Tibial nerve (tissue), 3 donors: ENCODE measurements at regions not wholly inside any gene's neighbourhood (a gene's known extent, or its start where the extent isn't known, plus 50 kb on each side); places are given as distances from the start of the nearest gene placed in this dataset.
"Not testable (repeated sequence)": the region's sequence is repeated elsewhere in the genome, so short reads cannot be mapped to it uniquely, and the experiment has no call there.

ENCODE experiments used
- POLR2A ChIP-seq, 2 donors: fragments of 450-650 bp; IDR thresholded peaks; one replicate each; pipeline ENCODE4 v1.6.1; 2017; ENCODE audit warnings: antibody characterized with exemption in 2 of 2, mild to moderate bottlenecking in 2 of 2, moderate library complexity in 2 of 2
- TF ChIP-seq, protein P1 (sequence below), 5 experiments: fragments of 200-600 bp in 3 of 5; fragments of 450-650 bp in 2 of 5; sonication (generic) in 3 of 5; IDR thresholded peaks; one replicate each; pipeline ENCODE4 v1.5.1; 2016 to 2019; ENCODE audit warnings: antibody characterized with exemption in 5 of 5, mild to moderate bottlenecking in 3 of 5, moderate library complexity in 2 of 5

DNA sequence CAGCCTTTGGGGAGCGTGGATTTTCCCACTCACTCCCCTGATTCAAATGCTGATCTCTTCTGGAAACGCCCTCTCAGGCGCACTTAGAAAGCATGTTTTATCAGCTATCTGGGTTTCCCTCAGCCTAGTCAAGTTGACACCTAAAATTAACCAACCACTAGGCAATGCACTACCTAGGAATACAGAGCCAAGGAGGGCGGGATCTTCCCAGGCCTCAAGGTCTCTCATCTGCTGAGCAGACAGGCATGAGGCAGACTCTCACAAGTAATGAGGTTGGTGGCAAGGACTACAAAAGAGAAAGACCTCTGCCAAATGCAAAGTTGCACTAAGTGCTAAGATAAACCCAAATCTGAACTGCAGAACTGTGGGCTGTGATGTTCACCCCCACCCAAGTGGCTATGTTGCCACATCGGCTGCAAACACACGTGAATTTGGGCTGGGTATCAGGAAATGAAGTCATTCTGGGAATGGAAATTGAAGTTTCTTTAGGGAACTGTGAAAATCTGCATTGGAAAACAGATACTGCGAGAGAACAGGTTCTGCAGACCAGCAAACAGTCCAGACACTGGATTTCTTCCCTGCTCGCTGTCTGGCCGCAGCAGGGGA lies 186.6 kb downstream of the LMLN start:
- TF ChIP-seq POLR2A (IDR thresholded peaks at IDR 0.05), result not testable (repeated sequence)
- TF ChIP-seq, protein P1, sequence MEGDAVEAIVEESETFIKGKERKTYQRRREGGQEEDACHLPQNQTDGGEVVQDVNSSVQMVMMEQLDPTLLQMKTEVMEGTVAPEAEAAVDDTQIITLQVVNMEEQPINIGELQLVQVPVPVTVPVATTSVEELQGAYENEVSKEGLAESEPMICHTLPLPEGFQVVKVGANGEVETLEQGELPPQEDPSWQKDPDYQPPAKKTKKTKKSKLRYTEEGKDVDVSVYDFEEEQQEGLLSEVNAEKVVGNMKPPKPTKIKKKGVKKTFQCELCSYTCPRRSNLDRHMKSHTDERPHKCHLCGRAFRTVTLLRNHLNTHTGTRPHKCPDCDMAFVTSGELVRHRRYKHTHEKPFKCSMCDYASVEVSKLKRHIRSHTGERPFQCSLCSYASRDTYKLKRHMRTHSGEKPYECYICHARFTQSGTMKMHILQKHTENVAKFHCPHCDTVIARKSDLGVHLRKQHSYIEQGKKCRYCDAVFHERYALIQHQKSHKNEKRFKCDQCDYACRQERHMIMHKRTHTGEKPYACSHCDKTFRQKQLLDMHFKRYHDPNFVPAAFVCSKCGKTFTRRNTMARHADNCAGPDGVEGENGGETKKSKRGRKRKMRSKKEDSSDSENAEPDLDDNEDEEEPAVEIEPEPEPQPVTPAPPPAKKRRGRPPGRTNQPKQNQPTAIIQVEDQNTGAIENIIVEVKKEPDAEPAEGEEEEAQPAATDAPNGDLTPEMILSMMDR (IDR thresholded peaks at IDR 0.05), result not testable (repeated sequence)
